ENCODE measurements at regions not wholly inside any gene's neighbourhood (a gene's known extent, or its start where the extent isn't known, plus 50 kb on each side); places are given as distances from the start of the nearest gene placed in this dataset.

DNA sequence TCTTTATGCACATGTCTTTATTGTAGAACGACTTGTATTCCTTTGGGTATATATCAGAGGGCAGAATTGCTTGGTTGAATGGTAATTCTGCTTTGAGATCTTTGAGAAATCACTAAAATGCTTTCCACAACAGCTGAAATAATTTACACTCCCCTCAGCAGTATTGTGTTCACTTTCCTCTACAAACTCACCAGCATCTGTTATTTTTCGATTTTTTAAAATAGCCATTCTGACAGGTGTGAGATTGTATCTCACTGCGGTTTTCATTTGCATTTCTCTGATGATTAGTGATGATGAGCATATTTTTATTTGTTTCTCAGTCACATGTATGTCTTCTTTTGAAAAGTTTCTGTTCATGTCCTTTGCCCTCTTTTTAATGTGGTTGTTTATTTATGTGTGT is 459.8 kb downstream of the PABPC4L start:
- DNase-seq (ENCODE audit: low read depth) = no peak

DNA sequence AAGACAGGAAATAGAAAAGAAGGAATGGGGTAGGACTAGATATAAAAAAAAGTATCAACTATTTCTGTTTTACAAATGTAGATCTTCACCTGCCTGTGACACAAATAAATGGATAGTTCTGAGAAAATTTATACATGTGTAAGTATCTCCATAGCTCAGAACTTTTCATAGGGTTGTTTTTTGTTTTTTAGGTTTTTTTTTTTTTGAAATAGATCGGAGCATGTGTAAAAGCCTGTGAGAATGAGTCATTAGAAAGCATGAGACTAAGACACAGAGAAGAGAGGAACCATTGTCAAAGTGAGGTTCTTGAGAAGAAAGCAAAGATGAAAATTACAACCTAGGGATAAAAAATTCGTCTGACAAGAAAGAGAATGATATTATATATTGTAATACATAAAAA is 481.6 kb downstream of the PABPC4L start:
- no peak for DNase-seq (ENCODE audit: low read depth)

DNA sequence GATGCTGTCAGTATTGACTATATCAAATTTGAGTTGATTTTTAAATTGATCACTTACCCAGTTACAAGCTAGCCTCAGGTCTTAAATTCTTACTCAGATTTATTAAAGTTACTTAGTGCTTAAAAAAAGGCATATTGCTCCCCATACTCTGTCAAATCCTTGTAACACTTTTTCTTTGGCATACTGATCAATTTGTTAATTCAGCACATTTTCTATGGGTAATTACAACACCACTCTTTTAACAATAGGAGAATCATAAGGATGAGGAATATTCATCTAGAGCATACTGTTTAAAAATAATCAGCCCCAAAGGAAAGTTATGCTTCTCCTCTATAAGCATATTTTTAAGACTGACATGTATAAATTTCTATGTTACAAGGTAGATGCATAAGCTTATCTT is 482.5 kb downstream of the PABPC4L start:
- DNase-seq (ENCODE audit: low read depth) = no peak

DNA sequence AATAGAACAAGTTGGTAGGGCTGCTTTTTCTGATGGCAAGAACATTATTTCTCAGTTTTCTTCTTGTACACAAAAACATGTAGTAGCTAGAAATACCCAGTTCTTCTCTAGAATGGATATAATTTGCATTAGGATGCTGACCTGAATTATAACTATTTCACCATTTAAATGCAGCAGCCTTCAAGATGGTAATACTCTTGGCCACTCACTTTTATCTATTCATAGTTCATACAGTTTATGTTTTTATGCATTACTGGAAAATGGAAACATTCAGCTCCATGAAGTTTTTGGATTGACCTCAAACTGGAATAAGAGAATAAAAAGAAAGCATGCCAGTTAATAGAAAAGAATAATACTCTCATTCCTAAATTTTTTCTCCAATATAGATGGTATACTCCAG is 487.4 kb downstream of the PABPC4L start:
- DNase-seq (ENCODE audit: low read depth) = no peak

DNA sequence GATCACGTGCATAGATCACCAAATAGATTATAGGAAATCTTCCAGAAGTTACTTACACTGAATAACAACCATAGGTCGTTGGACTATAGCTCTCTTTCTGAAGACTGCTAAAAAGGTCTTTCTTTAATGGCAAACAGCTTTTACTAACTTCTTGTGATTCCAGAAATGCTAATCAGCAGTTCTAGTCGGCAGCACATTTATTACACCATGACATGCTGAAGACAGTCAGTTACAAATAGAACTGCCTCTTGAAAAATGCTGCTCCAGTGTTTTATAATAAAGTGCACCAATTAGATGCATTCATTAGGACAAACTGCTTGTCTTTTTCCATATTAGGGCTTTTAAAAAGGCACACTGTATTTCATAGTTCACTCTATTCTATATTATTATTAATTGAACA is 488.2 kb downstream of the PABPC4L start:
- DNase-seq (ENCODE audit: low read depth) = no peak

DNA sequence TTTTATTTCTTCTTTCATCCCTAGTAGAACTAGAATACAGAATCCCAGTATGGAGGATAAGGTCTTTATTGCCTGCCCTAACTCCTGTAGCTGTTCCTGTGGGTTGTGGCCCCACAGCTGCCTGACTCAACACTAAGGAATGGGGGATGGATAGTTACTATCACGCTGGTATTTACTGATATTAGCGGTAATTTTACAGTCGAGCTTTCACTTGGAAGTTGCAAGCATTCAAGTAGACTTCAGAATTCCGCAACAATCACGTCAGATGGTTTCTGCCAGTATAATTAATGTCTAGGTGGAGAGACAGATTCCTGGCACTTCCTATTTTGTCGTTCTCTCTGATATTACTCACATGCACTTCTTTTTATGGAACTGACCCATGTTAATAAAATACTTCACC is 489.8 kb downstream of the PABPC4L start:
- peak; percentile 64 for DNase-seq (ENCODE audit: low read depth)

DNA sequence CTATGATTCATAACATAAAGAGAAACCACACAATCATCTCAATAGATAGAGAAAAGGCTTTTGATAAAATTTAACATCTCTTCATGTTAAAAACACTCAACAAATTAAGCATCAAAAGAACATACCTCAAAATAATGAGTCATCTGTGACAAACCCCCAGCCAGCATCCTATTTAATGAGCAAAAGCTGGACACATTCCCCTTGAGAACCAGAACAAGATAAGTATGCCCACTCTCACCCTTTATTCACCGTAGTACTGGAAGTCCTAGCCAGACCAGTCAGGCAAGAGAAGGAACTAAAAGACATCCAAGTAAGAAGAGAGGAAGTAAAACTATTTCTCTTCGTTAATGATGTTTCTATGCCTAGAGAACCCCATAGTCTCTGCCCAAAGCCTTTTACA is 507.2 kb downstream of the PABPC4L start:
- DNase-seq (ENCODE audit: low read depth) = peak; percentile 13

DNA sequence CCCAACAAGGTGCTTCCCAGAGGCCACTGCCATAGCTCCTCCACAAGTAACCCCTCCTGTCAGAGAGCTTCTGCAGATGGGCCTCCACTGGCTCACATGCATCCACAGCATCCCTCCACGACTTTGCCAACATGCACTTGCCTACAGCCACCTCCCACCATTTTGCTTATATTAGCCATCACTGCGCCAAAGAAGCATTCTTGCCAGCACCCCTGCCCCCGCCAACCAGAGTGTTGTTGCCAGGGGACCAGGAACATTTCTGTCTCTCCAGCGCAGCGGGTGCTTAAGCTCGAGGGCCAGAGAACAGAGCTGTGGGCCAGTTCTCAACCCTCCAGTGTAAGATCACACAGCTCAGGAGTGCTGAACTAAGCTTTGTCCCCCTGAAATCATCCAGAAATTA is 517.6 kb downstream of the PABPC4L start:
- no peak for DNase-seq (ENCODE audit: low read depth)

DNA sequence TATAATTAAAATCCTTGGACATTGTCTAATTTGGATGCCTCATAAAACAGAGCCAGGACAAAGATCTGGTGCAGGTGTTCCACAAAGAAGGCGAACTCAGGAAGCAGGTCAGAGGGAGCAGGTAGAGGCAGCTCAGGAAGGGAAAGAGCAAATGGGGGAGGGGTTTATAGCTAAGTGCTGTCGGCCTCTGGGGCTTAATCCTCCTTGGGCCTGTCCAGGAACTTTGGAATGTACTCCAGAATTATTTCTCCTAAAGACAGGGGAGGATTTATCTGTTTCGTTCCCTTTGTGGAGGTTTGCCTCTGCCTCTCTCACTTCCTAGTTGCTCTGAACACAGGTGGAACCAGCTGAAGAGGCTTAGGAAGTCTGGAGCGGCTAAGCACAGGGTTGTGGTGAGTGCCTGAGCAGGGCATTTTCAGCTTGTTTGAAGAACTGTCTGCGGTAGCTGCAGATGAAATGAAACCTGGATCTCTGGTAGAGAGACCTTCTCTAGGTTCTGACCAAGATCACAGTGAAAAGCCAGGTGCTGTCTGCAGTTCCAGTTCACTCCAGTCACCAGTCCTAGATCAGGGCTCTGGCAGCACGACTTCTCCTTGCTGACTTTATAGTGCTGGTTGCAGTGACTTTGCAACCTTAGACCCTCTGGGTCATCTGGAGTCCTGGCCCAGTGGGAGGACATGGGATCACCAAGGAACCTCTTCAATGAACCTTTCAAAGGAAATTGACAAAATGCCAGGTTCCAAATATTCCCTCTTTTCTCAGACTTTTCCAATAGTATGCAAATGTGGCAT is 519.2 kb downstream of the PCDH10 start:
- no peak for DNase-seq (ENCODE audit: low read depth)

DNA sequence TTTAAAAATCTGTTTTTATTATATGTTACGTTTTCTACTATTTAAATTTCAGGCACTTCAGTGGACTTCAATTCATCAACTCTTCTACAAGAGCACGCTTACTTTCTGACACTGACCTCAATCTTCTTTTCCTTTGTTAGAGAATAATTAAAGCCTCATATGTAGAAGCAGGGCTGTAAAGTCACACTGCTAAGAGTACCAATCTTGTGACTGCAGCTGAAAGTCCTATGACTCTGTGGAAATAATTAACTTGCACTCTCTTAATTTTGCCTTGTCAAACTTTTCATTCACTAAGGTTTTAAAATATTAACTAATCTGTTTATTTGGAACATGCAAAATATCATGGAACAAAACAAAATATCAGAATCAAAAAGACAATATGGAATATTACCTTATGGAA is 498.1 kb downstream of the PCDH10 start:
- no peak for DNase-seq (ENCODE audit: low read depth)

DNA sequence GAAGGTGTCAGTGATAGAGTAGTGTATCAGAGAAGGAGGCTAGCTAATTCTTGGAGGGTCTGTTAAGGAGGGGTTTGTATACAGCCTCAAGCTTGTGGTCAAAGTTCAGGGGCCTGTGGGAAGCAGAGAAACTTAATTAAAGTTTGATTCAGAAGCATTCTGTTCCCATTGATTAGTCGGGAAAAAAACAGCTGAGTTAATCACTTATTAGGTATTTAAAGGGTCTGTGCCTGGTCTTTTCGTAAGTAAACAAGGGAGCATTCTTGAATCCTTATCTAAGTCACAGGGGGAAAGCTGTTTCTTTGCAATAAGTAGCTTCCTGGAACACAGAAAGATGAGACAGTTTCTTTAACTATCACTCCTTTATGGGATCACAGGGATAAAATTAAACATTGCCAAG is 492.1 kb downstream of the PCDH10 start:
- DNase-seq (ENCODE audit: low read depth) = no peak

DNA sequence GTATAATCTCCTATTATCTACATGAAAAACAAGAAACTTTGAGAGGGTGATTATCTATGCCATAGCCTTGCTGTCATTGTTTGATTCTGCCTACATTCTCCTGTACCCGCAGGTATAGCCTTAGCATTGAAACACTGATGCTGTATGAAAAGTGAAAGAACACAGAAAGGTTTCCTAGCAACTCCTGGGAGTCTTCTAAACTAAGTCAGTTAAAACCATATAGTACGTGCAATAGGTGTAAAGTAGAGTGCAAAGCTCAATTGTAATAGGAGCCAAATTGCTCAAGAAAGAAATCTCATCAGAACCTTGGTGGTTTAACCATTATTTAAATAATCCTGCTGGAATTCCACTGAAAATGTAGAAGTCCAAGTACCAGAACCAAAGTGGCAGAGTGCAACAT is 489.7 kb downstream of the PCDH10 start:
- DNase-seq (ENCODE audit: low read depth) = no peak

DNA sequence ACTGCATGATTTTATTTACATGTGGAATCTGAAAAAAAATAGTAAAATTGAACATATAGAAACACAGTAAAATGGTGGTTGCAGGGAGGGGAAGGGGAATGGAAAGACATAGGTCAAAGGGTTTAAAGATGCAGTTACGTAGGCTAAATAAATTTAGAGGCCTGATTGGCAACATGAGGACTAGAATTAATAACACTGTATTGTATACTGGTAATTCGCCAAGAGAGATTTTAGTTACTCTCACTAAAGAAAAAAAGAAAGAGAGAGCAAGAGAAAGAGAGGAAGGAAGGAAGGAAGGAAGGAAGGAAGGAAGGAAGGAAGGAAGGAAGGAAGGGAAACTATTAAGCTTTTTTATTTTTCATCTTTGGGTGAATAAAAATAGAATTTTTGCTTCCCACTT is 488.1 kb downstream of the PCDH10 start:
- no peak for DNase-seq (ENCODE audit: low read depth)

DNA sequence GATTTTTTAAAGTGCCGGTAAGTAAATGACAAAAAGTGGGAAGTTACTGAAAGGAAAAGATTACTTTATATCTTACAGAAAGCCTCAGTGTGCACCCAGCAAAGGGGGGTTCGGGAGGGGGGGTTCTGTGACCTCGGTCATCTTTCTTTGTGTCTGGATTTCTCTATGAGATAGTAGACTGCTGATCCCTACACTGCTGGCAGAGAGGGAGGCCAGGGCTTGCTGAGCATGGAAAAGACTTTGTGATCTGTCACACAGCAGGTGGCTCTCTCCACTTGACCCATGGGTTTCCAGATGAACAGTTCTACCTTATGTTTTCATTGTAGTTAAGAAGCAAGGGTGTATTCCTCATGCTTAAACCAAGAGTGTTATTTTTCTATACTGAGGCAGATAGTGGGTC is 475.6 kb downstream of the PCDH10 start:
- DNase-seq (ENCODE audit: low read depth) = no peak

DNA sequence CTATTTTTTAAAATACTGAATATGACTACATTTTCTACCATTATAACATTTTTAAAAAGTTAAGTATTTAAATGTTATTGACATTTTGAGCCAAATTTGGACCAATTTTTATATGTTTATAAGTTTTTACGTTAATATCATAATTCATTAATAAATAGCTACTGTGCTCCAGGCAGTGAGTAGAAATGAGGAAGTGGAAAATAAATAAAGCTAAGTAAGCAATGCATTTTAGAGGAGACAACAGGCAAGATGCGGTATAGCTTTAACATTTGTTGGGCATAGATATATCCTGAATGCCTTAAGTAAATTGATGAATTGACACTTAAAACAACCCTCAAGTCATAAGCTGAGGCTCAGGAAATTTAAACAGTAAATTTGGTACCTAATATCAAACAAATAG is 474.8 kb downstream of the PCDH10 start:
- DNase-seq (ENCODE audit: low read depth) = no peak

DNA sequence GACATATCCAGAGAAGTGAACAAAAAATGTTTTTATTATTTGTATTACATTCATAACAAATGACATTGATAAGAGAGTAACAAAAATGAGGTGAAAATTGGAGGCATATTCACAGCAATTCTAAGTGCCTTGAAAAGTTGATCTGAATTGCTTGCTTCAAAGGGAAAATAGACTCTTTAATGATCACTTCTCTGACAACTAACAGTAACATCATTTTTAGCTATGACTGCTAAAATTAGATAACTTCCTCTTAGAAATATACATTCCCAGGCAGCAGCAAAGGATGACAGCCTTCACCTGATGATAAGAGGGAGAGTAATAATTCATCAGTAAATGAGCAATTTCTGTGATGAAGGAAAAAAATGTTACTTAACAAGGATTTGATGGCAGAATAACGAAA is 472.5 kb downstream of the PCDH10 start:
- DNase-seq (ENCODE audit: low read depth) = no peak

DNA sequence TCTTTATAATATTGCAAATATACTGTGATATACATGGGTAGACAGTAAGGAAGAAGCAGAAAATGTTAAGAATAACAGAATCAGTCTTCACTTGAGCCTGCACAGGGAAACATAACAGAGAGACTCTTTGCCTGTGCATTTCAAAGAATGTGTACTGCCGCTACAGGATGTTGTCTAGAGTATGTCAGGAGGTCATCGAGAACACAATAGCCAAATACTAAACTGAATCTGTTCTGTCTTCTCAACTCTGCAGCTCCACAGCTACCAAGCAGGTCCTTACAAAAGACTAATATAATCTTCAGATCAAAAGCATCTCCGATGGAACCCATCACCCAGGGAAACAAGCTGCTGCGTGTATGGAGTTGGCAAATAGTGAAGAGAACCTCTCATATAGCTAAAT is 471.5 kb downstream of the PCDH10 start:
- no peak for DNase-seq (ENCODE audit: low read depth)

DNA sequence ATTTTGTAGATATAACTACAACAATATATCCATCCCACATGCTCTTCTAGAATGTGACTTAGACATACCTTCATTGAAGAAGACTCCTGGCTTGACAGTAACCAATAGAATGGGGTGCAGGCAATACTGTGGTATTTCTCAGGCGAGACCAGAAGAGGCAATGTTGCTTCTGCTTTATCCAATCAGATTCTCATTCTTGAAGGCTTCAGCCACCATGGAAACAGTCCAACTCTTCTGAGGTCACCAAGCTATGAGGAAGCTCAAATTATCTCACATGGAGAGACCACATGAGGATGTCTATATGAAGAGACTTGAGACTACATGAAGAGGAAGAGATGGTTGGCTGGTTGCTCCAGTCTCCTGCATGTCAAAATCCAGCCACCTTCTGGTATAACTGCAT is 469.9 kb downstream of the PCDH10 start:
- peak; percentile 29 for DNase-seq (ENCODE audit: low read depth)

DNA sequence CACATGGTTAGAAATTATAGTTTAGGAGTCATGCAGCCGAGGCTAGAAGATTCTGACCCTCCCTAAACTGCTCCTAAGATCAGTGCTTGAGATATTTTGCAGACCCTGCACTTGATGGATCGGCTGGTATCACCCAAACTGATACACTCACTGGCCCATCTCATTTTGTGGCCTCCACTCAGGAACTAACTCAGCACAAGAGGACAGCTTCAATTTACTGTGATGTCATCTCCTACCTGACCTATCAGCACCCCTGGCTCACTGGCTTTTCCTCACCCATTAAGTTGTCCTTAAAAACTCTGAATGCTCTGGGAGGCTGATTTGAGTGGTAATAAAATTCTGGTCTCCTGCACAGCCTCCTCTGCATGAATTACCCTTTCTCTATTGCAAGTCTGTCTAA is 450.9 kb downstream of the PCDH10 start:
- no peak for DNase-seq (ENCODE audit: low read depth)

DNA sequence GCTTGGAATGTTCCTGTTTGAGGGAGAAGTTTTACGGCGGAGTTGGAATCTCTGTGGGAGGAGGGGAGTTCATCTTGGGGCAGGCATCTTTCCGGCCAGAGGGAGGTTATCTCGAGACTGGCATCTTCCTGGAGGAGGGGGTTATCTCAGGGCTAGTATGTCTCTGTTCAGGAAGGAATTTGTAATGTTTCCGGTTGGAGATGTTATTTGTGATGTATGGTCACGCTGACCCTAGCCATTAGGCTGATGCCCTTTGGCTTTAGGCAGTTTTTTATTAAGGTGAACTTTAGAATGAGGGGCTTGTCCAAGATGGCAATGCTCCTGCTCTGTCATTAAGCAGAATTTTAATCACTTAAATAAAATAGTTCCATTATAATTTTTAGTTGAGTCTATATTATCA is 449.7 kb downstream of the PCDH10 start:
- no peak for DNase-seq (ENCODE audit: low read depth)

DNA sequence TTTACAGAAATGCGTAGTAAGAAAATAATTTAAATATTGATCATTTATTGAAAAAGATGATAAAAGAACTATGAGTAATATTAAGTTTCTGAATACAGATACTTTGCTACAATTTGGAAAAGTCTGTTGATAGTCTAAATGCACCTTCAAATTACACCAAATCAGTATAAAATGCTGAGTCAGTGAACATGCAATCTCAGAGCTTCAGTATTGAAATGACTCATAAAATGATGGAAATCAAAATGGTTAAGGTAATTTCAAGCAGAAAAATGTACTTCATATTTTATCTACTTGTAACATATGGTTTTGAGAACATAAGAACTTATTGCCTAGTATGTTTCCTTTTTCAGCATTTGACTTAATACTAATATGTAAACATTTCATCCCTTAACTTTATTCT is 448.2 kb downstream of the PCDH10 start:
- DNase-seq (ENCODE audit: low read depth) = no peak

DNA sequence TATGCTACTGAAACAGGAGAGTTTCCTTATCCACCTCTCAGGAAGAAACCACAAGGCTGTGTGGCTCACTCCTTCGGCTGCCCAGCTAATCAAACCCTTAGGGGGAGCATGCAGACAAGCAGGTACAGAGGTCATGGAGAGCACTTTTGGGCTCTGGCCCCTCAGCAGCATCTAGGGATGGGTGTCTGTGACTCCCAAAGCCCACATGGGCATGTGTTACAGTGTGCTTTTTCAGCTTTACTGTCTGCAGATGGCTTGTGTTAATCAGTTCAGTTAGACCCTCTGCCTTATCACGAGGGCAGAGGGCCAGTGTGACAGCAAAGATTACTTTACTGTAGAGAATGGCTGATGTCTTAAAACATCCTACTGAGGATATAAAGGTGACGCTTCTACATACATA is 447.4 kb downstream of the PCDH10 start:
- DNase-seq (ENCODE audit: low read depth) = no peak

DNA sequence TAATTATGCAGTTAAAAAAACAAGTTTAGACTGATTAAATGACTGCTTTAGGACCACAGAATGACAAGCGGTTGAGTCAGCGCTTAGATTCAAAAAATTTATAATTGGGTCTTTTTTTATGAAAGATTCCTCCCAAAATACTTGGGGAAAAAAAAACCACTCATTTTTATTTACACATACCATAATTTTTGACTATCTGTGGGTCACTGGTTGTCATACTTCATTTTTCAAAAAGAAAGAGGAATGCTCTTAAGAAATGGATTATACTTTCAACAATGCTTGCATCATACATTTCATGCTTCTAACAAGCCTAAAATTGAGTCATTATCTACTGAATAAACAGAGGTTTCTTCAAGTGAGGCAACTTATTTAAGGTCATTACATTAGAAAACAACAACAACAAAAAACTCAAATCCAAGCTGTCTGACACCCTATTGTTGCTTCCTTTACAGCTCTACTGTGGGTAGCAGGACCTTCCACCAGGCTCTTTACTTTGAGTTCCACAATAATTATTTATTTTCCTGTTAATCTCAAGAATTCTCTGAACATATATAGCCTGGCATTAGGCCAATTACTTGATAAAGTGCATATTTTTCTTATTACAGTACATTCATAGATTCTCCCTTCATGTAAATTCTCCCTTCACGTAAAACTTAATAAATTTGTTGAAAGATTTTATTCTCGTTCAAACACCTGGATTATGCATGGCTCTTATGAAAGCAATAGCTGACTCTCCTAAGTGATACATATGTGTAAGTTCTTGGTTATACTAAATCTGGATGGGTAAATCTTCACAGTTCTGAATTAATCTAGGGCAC is 445.5 kb downstream of the PCDH10 start:
- peak; percentile 87 for DNase-seq (ENCODE audit: low read depth)

DNA sequence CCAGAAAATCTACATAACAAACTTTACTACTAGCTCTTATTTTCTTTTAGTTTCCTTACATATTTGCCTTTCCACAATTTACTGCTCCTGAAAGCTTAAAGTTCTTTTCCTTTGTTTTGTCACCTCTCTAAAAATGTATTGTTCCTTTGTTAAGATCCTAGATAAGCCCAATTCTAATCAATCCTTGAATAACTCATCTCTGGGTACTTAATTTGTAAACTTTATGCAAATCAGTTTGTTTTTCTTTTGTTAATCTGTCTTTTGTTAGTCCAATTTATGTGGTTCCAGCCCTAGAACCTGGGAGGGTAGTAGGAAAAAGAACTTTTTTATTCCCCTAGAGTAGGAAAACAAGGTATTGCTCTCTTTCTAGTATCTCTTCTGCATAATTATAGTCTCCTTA is 444.7 kb downstream of the PCDH10 start:
- no peak for DNase-seq (ENCODE audit: low read depth)
